Endothelial cell of umbilical vein (primary cell): ENCODE measurements at regions not wholly inside any gene's neighbourhood (a gene's known extent, or its start where the extent isn't known, plus 50 kb on each side); places are given as distances from the start of the nearest gene placed in this dataset.
A peak's percentile ranks its signal among the peaks of the same experiment; 100 is the strongest.

Experiments used
- CTCF ChIP-seq, 2 donors: IDR thresholded peaks; 1 replicate in 1 of 2; 2 replicates in 1 of 2; pipeline ENCODE4 v1.5.1; 2011; ENCODE audit warnings: low read length in 2 of 2, mild to moderate bottlenecking in 2 of 2, moderate library complexity in 2 of 2, control low read depth in 1 of 2, inconsistent platforms in 1 of 2, low read depth in 1 of 2; ENCODE audit not compliant: insufficient read depth in 1 of 2; ENCODE audit errors: extremely low read depth in 1 of 2
- FOS ChIP-seq: IDR thresholded peaks from 2 replicates; pipeline ENCODE4 v1.6.1; 2011; ENCODE audit warnings: mild to moderate bottlenecking, low read length, moderate library complexity, borderline replicate concordance; ENCODE audit not compliant: insufficient read depth
- GATA2 ChIP-seq: IDR thresholded peaks from 2 replicates; pipeline ENCODE4 v1.7.0; 2011; ENCODE audit warnings: low read depth, mild to moderate bottlenecking, moderate library complexity, mixed read lengths, low read length; ENCODE audit not compliant: insufficient read length, insufficient read depth
- JUN ChIP-seq: IDR thresholded peaks from 2 replicates; pipeline ENCODE4 v1.6.1; 2011; ENCODE audit warnings: borderline replicate concordance, low read depth; ENCODE audit not compliant: insufficient read length, insufficient read depth
- MAX ChIP-seq: IDR thresholded peaks from 2 replicates; pipeline ENCODE4 v1.6.1; 2011; ENCODE audit not compliant: insufficient read depth, insufficient read length
- MYC ChIP-seq: IDR thresholded peaks from one replicate; pipeline ENCODE4 v1.6.1; 2011; ENCODE audit warnings: mild to moderate bottlenecking, low read depth, low read length
- POLR2A ChIP-seq: IDR thresholded peaks from 2 replicates; pipeline ENCODE4 v1.6.1; 2012; ENCODE audit warnings: low read depth, mild to moderate bottlenecking, control low read depth, low read length

DNA sequence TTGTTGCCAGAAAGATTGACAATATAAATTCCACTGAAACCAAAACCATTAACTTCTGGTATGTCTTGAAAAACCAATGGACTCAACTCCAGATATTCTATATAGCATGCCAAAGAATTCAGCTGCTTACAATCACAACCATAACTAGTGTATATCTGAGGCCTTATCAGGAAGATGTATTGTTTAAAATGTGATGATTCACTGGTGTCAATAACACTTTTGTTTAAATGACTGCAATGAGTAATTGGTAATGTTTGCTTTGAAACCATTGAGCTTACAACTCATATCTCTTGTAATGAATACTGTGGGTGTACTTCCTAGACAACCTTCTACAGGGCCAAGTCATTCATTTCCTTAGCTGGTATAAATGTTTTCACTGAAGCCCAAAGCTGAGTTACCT is 727.9 kb upstream of the KCND2 start:
- TF ChIP-seq CTCF (IDR thresholded peaks at IDR 0.05; ENCODE audit: extremely low read depth in 1 of 2, insufficient read depth in 1 of 2, low read depth in 1 of 2, low read length in 2 of 2) = no peak
- no peak for TF ChIP-seq POLR2A
- no peak for TF ChIP-seq MYC
- peak; percentile 95 for TF ChIP-seq FOS
- TF ChIP-seq JUN = peak; percentile 73
- TF ChIP-seq MAX = no peak
- TF ChIP-seq GATA2 = peak; percentile 96
